ENCODE measurements at regions not wholly inside any gene's neighbourhood (a gene's known extent, or its start where the extent isn't known, plus 50 kb on each side); places are given as distances from the start of the nearest gene placed in this dataset.

DNA sequence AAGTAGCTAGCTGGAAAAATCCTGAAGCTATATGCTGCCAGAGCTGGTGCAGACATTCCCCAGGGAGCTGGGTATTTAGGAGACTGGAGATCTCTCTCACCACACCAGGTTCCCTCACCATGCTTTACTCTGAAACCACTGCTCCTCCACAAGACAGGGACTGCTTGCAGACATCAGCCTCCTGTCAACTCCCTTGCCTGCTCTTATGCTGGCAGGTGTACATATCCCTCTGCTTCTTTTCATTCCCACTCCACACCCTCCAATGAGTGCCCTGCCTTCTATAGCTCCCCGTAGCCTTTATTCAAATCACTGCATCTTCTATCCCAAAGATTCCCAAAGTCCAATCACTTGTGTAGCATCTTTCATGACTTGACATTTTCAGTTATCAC is 380.7 kb downstream of the NFIB start:
- no peak for DNase-seq (ENCODE audit: extremely low read depth, low read depth)
- TF ChIP-seq, protein P1, sequence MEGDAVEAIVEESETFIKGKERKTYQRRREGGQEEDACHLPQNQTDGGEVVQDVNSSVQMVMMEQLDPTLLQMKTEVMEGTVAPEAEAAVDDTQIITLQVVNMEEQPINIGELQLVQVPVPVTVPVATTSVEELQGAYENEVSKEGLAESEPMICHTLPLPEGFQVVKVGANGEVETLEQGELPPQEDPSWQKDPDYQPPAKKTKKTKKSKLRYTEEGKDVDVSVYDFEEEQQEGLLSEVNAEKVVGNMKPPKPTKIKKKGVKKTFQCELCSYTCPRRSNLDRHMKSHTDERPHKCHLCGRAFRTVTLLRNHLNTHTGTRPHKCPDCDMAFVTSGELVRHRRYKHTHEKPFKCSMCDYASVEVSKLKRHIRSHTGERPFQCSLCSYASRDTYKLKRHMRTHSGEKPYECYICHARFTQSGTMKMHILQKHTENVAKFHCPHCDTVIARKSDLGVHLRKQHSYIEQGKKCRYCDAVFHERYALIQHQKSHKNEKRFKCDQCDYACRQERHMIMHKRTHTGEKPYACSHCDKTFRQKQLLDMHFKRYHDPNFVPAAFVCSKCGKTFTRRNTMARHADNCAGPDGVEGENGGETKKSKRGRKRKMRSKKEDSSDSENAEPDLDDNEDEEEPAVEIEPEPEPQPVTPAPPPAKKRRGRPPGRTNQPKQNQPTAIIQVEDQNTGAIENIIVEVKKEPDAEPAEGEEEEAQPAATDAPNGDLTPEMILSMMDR (IDR thresholded peaks at IDR 0.05; ENCODE audit: low read depth, low read length): no peak

DNA sequence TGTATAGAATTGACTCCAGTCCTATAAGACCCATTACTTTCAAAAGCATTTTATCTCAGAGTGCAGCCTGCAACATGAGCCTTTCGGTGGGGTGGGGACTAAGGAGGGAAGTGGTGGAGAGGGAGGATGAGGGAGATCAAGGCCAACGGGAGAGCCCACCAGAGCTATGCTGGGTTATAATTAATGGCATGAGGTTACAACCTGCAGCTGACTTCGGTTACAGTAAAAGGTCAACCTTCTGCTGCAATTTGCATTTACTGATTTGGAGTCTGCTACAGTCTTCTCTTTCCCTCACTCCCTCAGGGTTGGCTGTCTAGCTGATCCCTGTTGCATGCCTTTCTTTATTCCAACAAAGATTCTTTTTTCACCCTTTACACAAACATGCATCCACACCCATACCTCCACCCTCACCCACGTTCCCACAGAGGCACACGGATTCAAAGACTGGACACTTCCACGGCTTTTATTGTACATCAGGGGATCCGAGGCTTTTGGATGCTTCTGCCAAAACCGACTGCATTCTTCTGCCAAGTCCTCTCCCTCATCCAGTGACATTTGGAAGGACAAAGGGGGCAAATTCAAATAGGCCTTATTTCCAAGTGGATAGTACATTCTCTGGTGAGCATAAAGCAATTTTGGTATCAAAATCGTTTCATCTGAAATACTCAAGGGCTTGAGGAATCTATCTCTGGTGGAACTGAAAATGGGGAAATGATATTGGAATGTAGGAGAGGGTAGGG is 381.2 kb downstream of the NFIB start:
- TF ChIP-seq, protein P1 (IDR thresholded peaks at IDR 0.05; ENCODE audit: low read depth, low read length): no peak
- no peak for DNase-seq (ENCODE audit: extremely low read depth, low read depth)

DNA sequence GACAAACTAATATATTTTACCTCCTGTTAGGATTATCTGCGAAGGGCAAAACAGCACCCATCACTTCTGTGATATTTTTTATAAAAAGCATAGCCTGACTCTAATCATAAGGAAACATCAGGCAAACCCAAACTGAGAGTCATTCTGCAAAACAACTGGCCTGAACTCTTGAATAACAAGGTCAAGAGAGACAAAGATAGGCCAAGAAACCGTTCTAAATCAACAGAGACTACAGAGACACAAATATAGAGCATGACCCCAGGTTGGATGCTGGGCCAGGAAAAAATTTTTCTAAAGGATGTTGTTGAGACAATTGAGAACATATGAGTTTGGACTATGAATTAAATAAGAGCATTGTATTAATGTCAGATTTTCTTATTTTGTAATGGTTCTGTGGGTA is 384.9 kb downstream of the NFIB start:
- TF ChIP-seq, protein P1 (IDR thresholded peaks at IDR 0.05; ENCODE audit: low read depth, low read length): no peak
- no peak for DNase-seq (ENCODE audit: extremely low read depth, low read depth)

DNA sequence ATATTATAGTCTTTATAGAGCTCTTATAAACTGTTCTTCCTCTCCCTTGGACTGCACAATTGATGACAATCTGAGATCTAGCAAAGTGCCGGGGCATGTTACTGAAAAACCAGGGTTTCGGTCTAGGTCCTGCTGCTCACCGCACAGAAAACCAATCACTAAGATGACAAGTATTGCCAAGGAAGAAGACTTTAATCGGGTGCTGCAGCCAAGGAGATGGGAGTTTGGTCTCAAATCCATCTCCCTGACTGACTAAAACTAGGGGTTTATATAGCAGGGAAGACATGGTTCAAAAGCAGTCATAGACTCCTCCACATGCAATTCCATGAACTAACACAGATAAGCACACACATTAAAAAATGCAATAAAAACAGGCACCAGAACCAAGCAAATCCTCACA is 390.6 kb downstream of the NFIB start:
- DNase-seq (ENCODE audit: extremely low read depth, low read depth): no peak
- TF ChIP-seq, protein P1 (IDR thresholded peaks at IDR 0.05; ENCODE audit: low read depth, low read length): no peak

DNA sequence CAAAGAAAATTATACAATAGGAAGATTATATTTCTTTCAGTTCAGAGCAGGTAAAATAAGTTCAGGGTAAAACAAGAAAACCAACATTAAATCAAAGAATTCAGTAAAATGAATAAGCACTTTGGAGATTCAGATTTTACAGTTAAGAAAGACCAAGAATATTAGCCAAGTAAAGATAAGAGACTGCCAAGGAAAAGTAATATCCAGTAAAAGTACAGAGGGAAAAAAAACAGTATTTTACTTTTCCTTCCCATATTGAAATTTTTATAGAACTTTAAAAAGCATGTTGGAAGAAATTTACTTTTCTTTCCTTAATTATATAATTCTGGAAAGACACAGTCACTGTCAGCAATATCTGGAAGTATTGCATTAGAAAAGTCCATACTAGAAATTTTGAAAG is 393.4 kb downstream of the NFIB start:
- no peak for DNase-seq (ENCODE audit: extremely low read depth, low read depth)
- TF ChIP-seq, protein P1 (IDR thresholded peaks at IDR 0.05; ENCODE audit: low read depth, low read length): no peak

DNA sequence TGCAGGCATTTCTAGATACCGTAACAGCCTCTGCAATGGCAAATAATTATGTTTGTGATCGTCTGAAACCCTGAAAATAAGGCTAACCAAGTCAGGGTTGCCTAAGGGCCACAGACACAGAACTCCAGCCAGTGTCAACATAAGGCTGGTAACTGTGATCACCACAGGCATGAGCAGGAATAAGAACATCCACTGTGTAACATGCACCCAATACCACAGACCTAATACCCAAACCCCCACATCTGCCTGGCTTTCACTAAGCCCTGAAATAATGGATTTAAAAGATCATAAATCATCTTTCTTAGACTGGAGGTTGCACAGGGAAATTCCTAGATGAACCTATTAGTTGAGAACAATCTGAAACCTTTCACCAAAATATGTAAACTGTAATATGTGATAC is 394.5 kb downstream of the NFIB start:
- DNase-seq (ENCODE audit: extremely low read depth, low read depth): no peak
- TF ChIP-seq, protein P1 (IDR thresholded peaks at IDR 0.05; ENCODE audit: low read depth, low read length): no peak

DNA sequence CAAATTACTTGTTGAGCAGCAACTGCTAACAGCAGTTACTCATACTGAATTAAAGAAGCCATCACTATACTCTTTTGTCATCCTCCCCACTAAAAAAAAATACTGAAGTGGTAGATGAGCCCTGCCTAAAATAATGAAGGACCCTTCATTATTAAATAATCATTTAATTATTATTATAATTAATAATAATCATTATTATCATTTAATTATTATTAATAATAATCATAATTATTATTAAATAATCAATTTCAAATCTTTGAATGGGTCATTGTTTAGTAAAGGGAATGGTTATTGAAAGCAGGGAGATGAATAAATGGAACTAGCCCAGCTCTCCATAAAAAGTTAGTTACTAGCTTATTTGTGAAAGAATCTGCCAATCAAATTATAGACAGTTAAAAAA is 396.4 kb downstream of the NFIB start:
- TF ChIP-seq, protein P1 (IDR thresholded peaks at IDR 0.05; ENCODE audit: low read depth, low read length): no peak
- no peak for DNase-seq (ENCODE audit: extremely low read depth, low read depth)

Measured in AG09319 (cell line).